SK-N-SH treated with all-trans-retinoic acid at 6 μM for 48 hours (cell line): ENCODE measurements at regions not wholly inside any gene's neighbourhood (a gene's known extent, or its start where the extent isn't known, plus 50 kb on each side); places are given as distances from the start of the nearest gene placed in this dataset.

Experiments used
- ARNTL ChIP-seq: fragments of 450-650 bp; formaldehyde crosslinking; IDR thresholded peaks from 2 replicates; pipeline ENCODE4 v1.5.0; 2020; ENCODE audit warnings: low read depth, mild to moderate bottlenecking, moderate library complexity, borderline replicate concordance
- CREB5 ChIP-seq: fragments of 250-450 bp; sonication (Bioruptor Pico); IDR thresholded peaks from 2 replicates; pipeline ENCODE4 v1.5.1; 2020; ENCODE audit warnings: low read depth, mild to moderate bottlenecking, moderate library complexity
- CSDC2 ChIP-seq: fragments of 250-450 bp; sonication (Bioruptor Pico); IDR thresholded peaks from 2 replicates; pipeline ENCODE4 v1.5.0; 2020; ENCODE audit warnings: mild to moderate bottlenecking, moderate library complexity
- CSRNP3 ChIP-seq: fragments of 250-450 bp; sonication (Bioruptor Pico); IDR thresholded peaks from 2 replicates; pipeline ENCODE4 v1.5.1; 2021; ENCODE audit warnings: mild to moderate bottlenecking, moderate library complexity
- GLIS3 ChIP-seq: fragments of 250-450 bp; sonication (Bioruptor Pico); IDR thresholded peaks from 2 replicates; pipeline ENCODE4 v1.5.0; 2020; ENCODE audit warnings: mild to moderate bottlenecking, moderate library complexity
- PATZ1 ChIP-seq: fragments of 250-450 bp; sonication (Bioruptor Pico); IDR thresholded peaks from 2 replicates; pipeline ENCODE4 v1.8.0; 2020; ENCODE audit warnings: mild to moderate bottlenecking, moderate library complexity, borderline replicate concordance
- POU6F1 ChIP-seq: fragments of 250-450 bp; sonication (Bioruptor Pico); IDR thresholded peaks from 2 replicates; pipeline ENCODE4 v1.8.0; 2021; ENCODE audit warnings: low read depth, mild to moderate bottlenecking, moderate library complexity, borderline replicate concordance
- RARB ChIP-seq: fragments of 250-450 bp; sonication (Bioruptor Pico); IDR thresholded peaks from 2 replicates; pipeline ENCODE4 v1.8.0; 2021; ENCODE audit warnings: mild to moderate bottlenecking, moderate library complexity
- TOX ChIP-seq: fragments of 250-450 bp; sonication (Bioruptor Pico); IDR thresholded peaks from 2 replicates; pipeline ENCODE4 v1.8.0; 2021; ENCODE audit warnings: mild to moderate bottlenecking, moderate library complexity, borderline replicate concordance
- ZC3H10 ChIP-seq: fragments of 250-450 bp; sonication (Bioruptor Pico); IDR thresholded peaks from 2 replicates; pipeline ENCODE4 v1.5.1; 2021; ENCODE audit warnings: mild to moderate bottlenecking, moderate library complexity
- ZFP3 ChIP-seq: fragments of 250-450 bp; sonication (Bioruptor Pico); IDR thresholded peaks from 2 replicates; pipeline ENCODE4 v1.5.0; 2020; ENCODE audit warnings: mild to moderate bottlenecking, moderate library complexity
- ZFP30 ChIP-seq: fragments of 450-650 bp; formaldehyde crosslinking; IDR thresholded peaks from 2 replicates; pipeline ENCODE4 v1.5.0; 2022; ENCODE audit warnings: mild to moderate bottlenecking, moderate library complexity
- ZNF565 ChIP-seq: fragments of 450-650 bp; formaldehyde crosslinking; conservative IDR thresholded peaks from 2 replicates; pipeline ENCODE4 v1.5.0; 2020; ENCODE audit warnings: low read depth, mild to moderate bottlenecking, moderate library complexity
- ZNF70 ChIP-seq: fragments of 450-650 bp; formaldehyde crosslinking; IDR thresholded peaks from 2 replicates; pipeline ENCODE4 v1.5.0; 2020; ENCODE audit warnings: mild to moderate bottlenecking, moderate library complexity

GRCh38 chr12:60760965-60761364, 1165.1 kb downstream of the SLC16A7 start:
- no peak for TF ChIP-seq CSDC2 (CRISPR knock-in tag)
- TF ChIP-seq POU6F1 (CRISPR knock-in tag) = no peak
- no peak for TF ChIP-seq PATZ1
- no peak for TF ChIP-seq GLIS3
- no peak for TF ChIP-seq ZFP3 (CRISPR knock-in tag)
- TF ChIP-seq CSRNP3 = no peak
- TF ChIP-seq RARB = no peak
- TF ChIP-seq ARNTL (CRISPR knock-in tag) = no peak
- no peak for TF ChIP-seq ZFP30 (CRISPR knock-in tag)
- TF ChIP-seq ZNF70 (CRISPR knock-in tag) = no peak
- TF ChIP-seq ZNF565 = no peak
- TF ChIP-seq TOX (CRISPR knock-in tag) = no peak
- TF ChIP-seq CREB5 (CRISPR knock-in tag) = no peak
- TF ChIP-seq ZC3H10 = no peak
